H1 (cell line): ENCODE measurements at regions not wholly inside any gene's neighbourhood (a gene's known extent, or its start where the extent isn't known, plus 50 kb on each side); places are given as distances from the start of the nearest gene placed in this dataset.

Experiments used
- CTCF ChIA-PET: fragments of 300-600 bp; sonication (Branson Sonifier 250); formaldehyde crosslinking; loops from one replicate; lab custom pipeline; 2021; ENCODE audit not compliant: partially characterized antibody; lab: Charles Lee
- POLR2A ChIA-PET: fragments of 300-600 bp; sonication (Branson Sonifier 250); formaldehyde crosslinking; loops from one replicate; lab custom pipeline; 2021; ENCODE audit warnings: inconsistent platforms; ENCODE audit not compliant: partially characterized antibody; lab: Charles Lee
- DNase-seq, 2 experiments: peaks; one replicate each; pipeline versions ENCODE4 v3.0.0 to v3.0.0-alpha.2; 2010 to 2022; ENCODE audit warnings: low spot score in 2 of 2, low read depth in 1 of 2, mixed read lengths in 1 of 2
- FAIRE-seq: peaks from 2 replicates; lab custom pipeline; 2011; peaks lifted over from hg19 to GRCh38; lab: Jason Lieb, UNC
- H2AFZ ChIP-seq: 2 replicates; pipeline ENCODE4 v1.8.1; 2012; ENCODE audit warnings: low read length, inconsistent platforms
- H2AK5ac ChIP-seq: 2 replicates; pipeline ENCODE4 v1.6.1; 2013; ENCODE audit warnings: low read depth, low read length
- H2BK120ac ChIP-seq: replicated peaks from 2 replicates; pipeline ENCODE3; 2013; ENCODE audit warnings: low read depth, low read length, inconsistent platforms
- H2BK12ac ChIP-seq: 2 replicates; pipeline ENCODE4 v1.6.1; 2013; ENCODE audit warnings: low read depth, low read length
- H2BK15ac ChIP-seq: 2 replicates; pipeline ENCODE4 v1.6.1; 2013; ENCODE audit warnings: low read length
- H2BK20ac ChIP-seq: 2 replicates; pipeline ENCODE4 v1.6.1; 2013; ENCODE audit warnings: low read length
- H2BK5ac ChIP-seq: 2 replicates; pipeline ENCODE4 v1.6.1; 2013; ENCODE audit warnings: low read depth, low read length
- H3K14ac ChIP-seq: 2 replicates; pipeline ENCODE4 v1.6.1; 2013; ENCODE audit warnings: inconsistent platforms; ENCODE audit not compliant: insufficient read length
- H3K18ac ChIP-seq: 2 replicates; pipeline ENCODE4 v1.6.1; 2013; ENCODE audit warnings: low read length; ENCODE audit errors: extremely low read depth
- H3K23ac ChIP-seq: 2 replicates; pipeline ENCODE4 v1.6.1; 2013; ENCODE audit warnings: inconsistent platforms; ENCODE audit not compliant: insufficient read length
- H3K23me2 ChIP-seq: 2 replicates; pipeline ENCODE4 v1.6.1; 2013; ENCODE audit warnings: low read depth, low read length
- H3K27ac ChIP-seq: 2 replicates; pipeline ENCODE4 v1.6.1; 2011; ENCODE audit warnings: low read depth, low read length, inconsistent platforms
- H3K27me3 ChIP-seq, 4 experiments: replicated peaks in 1 of 4; 1 replicate in 1 of 4; 2 replicates in 3 of 4; pipeline versions ENCODE4 v1.6.1 to v1.8.1; 2011 to 2013; ENCODE audit warnings: low read length in 3 of 4, mild to moderate bottlenecking in 3 of 4, inconsistent platforms in 2 of 4, mixed read lengths in 2 of 4, moderate library complexity in 1 of 4; ENCODE audit not compliant: control insufficient read depth in 3 of 4, insufficient read depth in 3 of 4; ENCODE audit errors: extremely low read depth in 1 of 4
- H3K36me3 ChIP-seq, 4 experiments: 2 replicates each; pipeline versions ENCODE4 v1.6.1 to v1.8.1; 2011 to 2013; ENCODE audit warnings: mild to moderate bottlenecking in 4 of 4, low read length in 3 of 4, moderate library complexity in 2 of 4, control low read depth in 1 of 4, inconsistent platforms in 1 of 4; ENCODE audit not compliant: insufficient read depth in 4 of 4, control insufficient read depth in 2 of 4
- H3K4ac ChIP-seq: replicated peaks from 2 replicates; pipeline ENCODE3; 2013; ENCODE audit warnings: low read length, low read depth, mixed read lengths, inconsistent platforms; ENCODE audit not compliant: insufficient read length
- H3K4me1 ChIP-seq, 4 experiments: replicated peaks in 1 of 4; 1 replicate in 1 of 4; 2 replicates in 3 of 4; pipeline versions ENCODE4 v1.6.1 to v1.8.1; 2011 to 2013; ENCODE audit warnings: low read length in 3 of 4, inconsistent platforms in 2 of 4, mixed read lengths in 1 of 4; ENCODE audit not compliant: insufficient read depth in 4 of 4, control insufficient read depth in 3 of 4
- H3K4me2 ChIP-seq, 2 experiments: 2 replicates each; pipeline versions ENCODE4 v1.6.1 to v1.8.1; 2011 to 2013; ENCODE audit warnings: low read depth in 2 of 2, low read length in 2 of 2, control low read depth in 1 of 2, inconsistent platforms in 1 of 2, mild to moderate bottlenecking in 1 of 2; ENCODE audit not compliant: insufficient read depth in 1 of 2
- H3K4me3 ChIP-seq, 4 experiments: fragments of 200-600, 300-600 bp in 1 of 4; sonication (generic), shearing (Covaris generic), sonication (Bioruptor Twin) in 1 of 4; 2 replicates each; pipeline versions ENCODE4 v1.5.1 to v1.8.1; 2011 to 2016; ENCODE audit warnings: low read length in 4 of 4, low read depth in 3 of 4, control low read depth in 2 of 4, inconsistent platforms in 2 of 4, mild to moderate bottlenecking in 2 of 4, mixed read lengths in 1 of 4, moderate library complexity in 1 of 4; ENCODE audit not compliant: insufficient read depth in 2 of 4; ENCODE audit errors: extremely low read depth in 1 of 4
- H3K56ac ChIP-seq: replicated peaks from 2 replicates; pipeline ENCODE3; 2013; ENCODE audit warnings: low read depth, mild to moderate bottlenecking, mixed read lengths, low read length, inconsistent platforms; ENCODE audit not compliant: insufficient read length
- H3K79me1 ChIP-seq: 2 replicates; pipeline ENCODE4 v1.6.1; 2013; ENCODE audit warnings: low read depth, low read length, control low read depth
- H3K79me2 ChIP-seq, 2 experiments: 2 replicates each; pipeline versions ENCODE4 v1.6.1 to v1.8.1; 2012 to 2013; ENCODE audit warnings: low read length in 2 of 2, mild to moderate bottlenecking in 2 of 2, inconsistent platforms in 1 of 2; ENCODE audit not compliant: insufficient read depth in 2 of 2, control insufficient read depth in 1 of 2
- H3K9ac ChIP-seq, 4 experiments: replicated peaks in 1 of 4; 1 replicate in 1 of 4; 2 replicates in 3 of 4; pipeline versions ENCODE4 v1.6.1 to v1.8.1; 2011 to 2013; ENCODE audit warnings: low read depth in 3 of 4, low read length in 3 of 4, control low read depth in 2 of 4, mild to moderate bottlenecking in 2 of 4, moderate library complexity in 2 of 4, inconsistent platforms in 1 of 4; ENCODE audit errors: extremely low read depth in 1 of 4
- H3K9me3 ChIP-seq, 2 experiments: 2 replicates each; pipeline versions ENCODE4 v1.6.1 to v1.8.1; 2012 to 2013; ENCODE audit warnings: mild to moderate bottlenecking in 2 of 2, moderate library complexity in 2 of 2, control low read depth in 1 of 2, inconsistent platforms in 1 of 2, low read depth in 1 of 2, low read length in 1 of 2, mixed read lengths in 1 of 2; ENCODE audit not compliant: insufficient read depth in 2 of 2
- H4K20me1 ChIP-seq, 2 experiments: replicated peaks in 1 of 2; 2 replicates each; pipeline versions ENCODE3 to v1.8.1; 2011 to 2013; ENCODE audit warnings: inconsistent platforms in 2 of 2, low read length in 2 of 2, mild to moderate bottlenecking in 1 of 2; ENCODE audit not compliant: insufficient read depth in 2 of 2, control insufficient read depth in 1 of 2
- H4K5ac ChIP-seq: 2 replicates; pipeline ENCODE4 v1.6.1; 2013; ENCODE audit warnings: low read length, low read depth, mixed read lengths, inconsistent platforms; ENCODE audit not compliant: insufficient read length
- H4K8ac ChIP-seq: 2 replicates; pipeline ENCODE4 v1.8.0; 2013; ENCODE audit warnings: mild to moderate bottlenecking, moderate library complexity, low read length, inconsistent platforms; ENCODE audit not compliant: insufficient read depth; ENCODE audit errors: extremely low read depth
- H4K91ac ChIP-seq: replicated peaks from 2 replicates; pipeline ENCODE3; 2013; ENCODE audit warnings: low read length, mixed read lengths, inconsistent platforms; ENCODE audit not compliant: insufficient read length
- EZH2 ChIP-seq: fragments of 200-600 bp; sonication (generic); IDR thresholded peaks from 2 replicates; pipeline ENCODE4 v1.7.1; 2012; ENCODE audit warnings: low read depth, mild to moderate bottlenecking, moderate library complexity, low read length, inconsistent platforms; ENCODE audit not compliant: severe bottlenecking
- KDM1A ChIP-seq: fragments of 200-600, 300-600 bp; sonication (generic); IDR thresholded peaks from 2 replicates; pipeline ENCODE4 v1.7.1; 2016; ENCODE audit warnings: mild to moderate bottlenecking, low read length, borderline replicate concordance
- WGBS, 2 experiments: shearing (Covaris generic) in 1 of 2; methylation state at CpG; one replicate each; pipeline versions ENCODE4 v1.1.6 to v1.1.7; 2013 to 2015; ENCODE audit warnings: low lambda C conversion rate in 2 of 2, mixed read lengths in 2 of 2, inconsistent platforms in 1 of 2, low coverage in 1 of 2, missing lambda C conversion rate in 1 of 2; ENCODE audit not compliant: insufficient replicate concordance in 2 of 2, insufficient coverage in 1 of 2, insufficient read length in 1 of 2; ENCODE audit errors: extremely low coverage in 1 of 2, missing lambda C conversion rate in 1 of 2; 5-methylcytosine and 5-hydroxymethylcytosine counted together

- CTCF ChIA-PET = interaction anchor here (1.6 to 1.9 kb wide), 3 partner anchors 12 to 81 kb away, joined by 4 to 5 read pairs (median 4); no protein-coding TSS in a partner anchor
- no peak for FAIRE-seq
Measured at GRCh38 chr20:51074062-51074461, 51.2 kb upstream of the KCNG1 start.

More at GRCh38 chr20:51074062-51074461, 51.2 kb upstream of the KCNG1 start:
- no peak overlapping the region for H3K4me2 ChIP-seq
- H3K23me2 ChIP-seq = no peaks in the 10 kb centered on the region
- H4K20me1 ChIP-seq = no peaks in the 10 kb centered on the region
- no peak overlapping the region for H2AFZ ChIP-seq
- TF ChIP-seq KDM1A = peak; percentile 63; the same call in 1 of the 2 replicates
- no peak for TF ChIP-seq EZH2
- no peak overlapping the region for H2BK20ac ChIP-seq
- H3K9ac ChIP-seq = no peak overlapping the region
- H3K4me3 ChIP-seq = no peak overlapping the region
- H4K5ac ChIP-seq = no peak overlapping the region
- no peak overlapping the region for H3K14ac ChIP-seq
- no peaks in the 10 kb centered on the region for H3K36me3 ChIP-seq
- H3K79me1 ChIP-seq = no peaks in the 10 kb centered on the region
- POLR2A ChIA-PET = no interaction called here
- H3K56ac ChIP-seq = no peak overlapping the region
- H2AK5ac ChIP-seq = no peak overlapping the region
- H3K27ac ChIP-seq = no peak overlapping the region
- no peak overlapping the region for H2BK12ac ChIP-seq
- no peaks in the 10 kb centered on the region for H3K9me3 ChIP-seq
- H3K4me1 ChIP-seq = peaks cover 0 to 2% (median under 1%) of the 10 kb centered on the region in 4 experiments; a peak in 2 of 7 replicates
- no peak overlapping the region for H3K23ac ChIP-seq
- no peak overlapping the region for H4K8ac ChIP-seq
- 100% methylated on average over 1 of the region's 1 CpG; no CpG with 5 or more reads in 1 of the 2 experiments for WGBS, 2 experiments
- H3K79me2 ChIP-seq = no peaks in the 10 kb centered on the region
- H4K91ac ChIP-seq = no peak overlapping the region
- no peaks in the 10 kb centered on the region for H3K27me3 ChIP-seq
- H2BK120ac ChIP-seq = no peak overlapping the region
- no peak for DNase-seq
- no peak overlapping the region for H3K18ac ChIP-seq
- H2BK5ac ChIP-seq = no peak overlapping the region
- H3K4ac ChIP-seq = no peak overlapping the region
- H2BK15ac ChIP-seq = no peak overlapping the region
